Liver (tissue), 8 donors: ENCODE measurements at regions not wholly inside any gene's neighbourhood (a gene's known extent, or its start where the extent isn't known, plus 50 kb on each side); places are given as distances from the start of the nearest gene placed in this dataset.
A peak's percentile ranks its signal among the peaks of the same experiment; 100 is the strongest.

ENCODE experiments used
- DNase-seq: peaks from one replicate; pipeline ENCODE4 v3.0.0-alpha.2; 2017; ENCODE audit warnings: low spot score
- H3K27ac ChIP-seq, 2 donors: one replicate each; pipeline ENCODE4 v1.7.0; 2013; ENCODE audit warnings: inconsistent platforms in 2 of 2, low read length in 2 of 2, control low read depth in 1 of 2, low read depth in 1 of 2, mild to moderate bottlenecking in 1 of 2
- H3K27me3 ChIP-seq, 4 donors: one replicate each; pipeline versions ENCODE4 v1.6.1 to v1.7.0; 2013; ENCODE audit warnings: low read length in 3 of 4, inconsistent platforms in 1 of 4, mild to moderate bottlenecking in 1 of 4, moderate library complexity in 1 of 4; ENCODE audit not compliant: control insufficient read depth in 4 of 4, insufficient read depth in 4 of 4
- H3K36me3 ChIP-seq, 4 donors: one replicate each; pipeline versions ENCODE4 v1.6.1 to v1.7.0; 2013; ENCODE audit warnings: low read length in 3 of 4, mild to moderate bottlenecking in 3 of 4, low read depth in 1 of 4, moderate library complexity in 1 of 4; ENCODE audit not compliant: control insufficient read depth in 4 of 4, insufficient read depth in 3 of 4
- H3K4me1 ChIP-seq, 4 donors: one replicate each; pipeline versions ENCODE4 v1.6.1 to v1.7.0; 2013; ENCODE audit warnings: low read length in 3 of 4, mild to moderate bottlenecking in 3 of 4, moderate library complexity in 1 of 4; ENCODE audit not compliant: control insufficient read depth in 4 of 4, insufficient read depth in 4 of 4
- H3K4me3 ChIP-seq, 3 donors: one replicate each; pipeline versions ENCODE4 v1.6.1 to v1.7.0; 2013; ENCODE audit warnings: low read length in 3 of 3, control low read depth in 1 of 3, low read depth in 1 of 3, mild to moderate bottlenecking in 1 of 3
- H3K9ac ChIP-seq, 2 donors: one replicate each; pipeline ENCODE4 v1.7.0; 2013; ENCODE audit warnings: low read length in 2 of 2, mild to moderate bottlenecking in 2 of 2, moderate library complexity in 2 of 2, control low read depth in 1 of 2, low read depth in 1 of 2
- H3K9me3 ChIP-seq, 4 donors: one replicate each; pipeline versions ENCODE4 v1.6.1 to v1.7.0; 2013; ENCODE audit warnings: low read length in 3 of 4; ENCODE audit not compliant: control insufficient read depth in 4 of 4
- EGR1 ChIP-seq, 2 donors: IDR thresholded peaks; 2 replicates each; pipeline ENCODE4 v1.6.1; 2016 to 2018; ENCODE audit warnings: antibody characterized with exemption in 2 of 2, low read depth in 2 of 2
- FOXA1 ChIP-seq: IDR thresholded peaks from 2 replicates; pipeline ENCODE4 v1.6.1; 2016; ENCODE audit warnings: antibody characterized with exemption
- FOXA2 ChIP-seq: IDR thresholded peaks from 2 replicates; pipeline ENCODE4 v1.6.1; 2016; ENCODE audit warnings: antibody characterized with exemption
- GABPA ChIP-seq, 2 donors: IDR thresholded peaks in 1 of 2; conservative IDR thresholded peaks in 1 of 2; 2 replicates each; pipeline ENCODE4 v1.6.1; 2016; ENCODE audit warnings: antibody characterized with exemption in 2 of 2, mild to moderate bottlenecking in 1 of 2, moderate library complexity in 1 of 2
- JUND ChIP-seq, 2 donors: IDR thresholded peaks; 2 replicates each; pipeline ENCODE4 v1.6.1; 2016; ENCODE audit warnings: antibody characterized with exemption in 2 of 2
- NR2F2 ChIP-seq: IDR thresholded peaks from 2 replicates; pipeline ENCODE4 v1.6.1; 2016; ENCODE audit warnings: antibody characterized with exemption
- RAD21 ChIP-seq, 2 donors: IDR thresholded peaks; 2 replicates each; pipeline ENCODE4 v1.6.1; 2016; ENCODE audit warnings: antibody characterized with exemption in 2 of 2, mild to moderate bottlenecking in 2 of 2
- RXRA ChIP-seq, 2 donors: IDR thresholded peaks; 2 replicates each; pipeline ENCODE4 v1.6.1; 2017 to 2018; ENCODE audit warnings: antibody characterized with exemption in 2 of 2, mild to moderate bottlenecking in 1 of 2
- YY1 ChIP-seq: IDR thresholded peaks from 2 replicates; pipeline ENCODE4 v1.6.1; 2016; ENCODE audit warnings: antibody characterized with exemption, mild to moderate bottlenecking
- WGBS: extraction: QIAGEN DNeasy Blood & Tissue Kit; methylation state at CpG from one replicate; pipeline ENCODE4 v1.1.7; 2013; 5-methylcytosine and 5-hydroxymethylcytosine counted together
- TF ChIP-seq, protein P1 (sequence below): IDR thresholded peaks from 2 replicates; pipeline ENCODE4 v1.6.1; 2016; ENCODE audit warnings: antibody characterized with exemption
- TF ChIP-seq, protein P2 (sequence below): fragments of 150-350 bp; IDR thresholded peaks from 2 replicates; pipeline ENCODE4 v1.5.1; 2017; ENCODE audit warnings: improper control_type of control experiment, low read depth, low read length; ENCODE audit not compliant: missing input control
- donor health status: healthy.
- donor health status: healthy.
- donor health status: healthy.
- donor health status: healthy.
- donor health status: healthy.

DNA sequence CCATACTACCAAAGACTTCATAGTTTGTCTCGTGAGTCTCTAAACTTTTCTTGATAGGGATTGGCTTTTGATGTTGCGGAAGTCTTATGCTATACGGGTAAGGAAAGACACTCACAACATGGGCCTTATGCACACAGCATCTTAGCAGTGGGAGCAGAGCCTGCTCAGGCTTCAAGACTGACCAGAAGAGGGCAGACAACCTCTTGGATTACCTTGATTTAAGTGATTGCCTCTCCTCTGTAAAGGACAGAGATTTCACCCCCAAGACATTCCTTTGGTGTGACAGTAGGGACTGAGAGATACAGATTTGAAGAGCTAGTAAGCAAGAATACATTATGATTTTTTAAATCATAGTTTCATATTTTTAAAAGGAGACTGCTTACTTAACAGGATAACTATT lies 71.0 kb upstream of the SAMD3 start:
- H3K27me3 ChIP-seq: peaks cover 0 to 4% (median 0%) of the 10 kb centered on the region in 4 donors
- no peaks in the 10 kb centered on the region for H3K4me1 ChIP-seq
- TF ChIP-seq RAD21 (IDR thresholded peaks at IDR 0.05): peak; percentile 61 to 72
- TF ChIP-seq FOXA1: no peak
- TF ChIP-seq NR2F2: no peak
- TF ChIP-seq JUND (IDR thresholded peaks at IDR 0.05): no peak
- TF ChIP-seq YY1: no peak
- TF ChIP-seq, protein P1, sequence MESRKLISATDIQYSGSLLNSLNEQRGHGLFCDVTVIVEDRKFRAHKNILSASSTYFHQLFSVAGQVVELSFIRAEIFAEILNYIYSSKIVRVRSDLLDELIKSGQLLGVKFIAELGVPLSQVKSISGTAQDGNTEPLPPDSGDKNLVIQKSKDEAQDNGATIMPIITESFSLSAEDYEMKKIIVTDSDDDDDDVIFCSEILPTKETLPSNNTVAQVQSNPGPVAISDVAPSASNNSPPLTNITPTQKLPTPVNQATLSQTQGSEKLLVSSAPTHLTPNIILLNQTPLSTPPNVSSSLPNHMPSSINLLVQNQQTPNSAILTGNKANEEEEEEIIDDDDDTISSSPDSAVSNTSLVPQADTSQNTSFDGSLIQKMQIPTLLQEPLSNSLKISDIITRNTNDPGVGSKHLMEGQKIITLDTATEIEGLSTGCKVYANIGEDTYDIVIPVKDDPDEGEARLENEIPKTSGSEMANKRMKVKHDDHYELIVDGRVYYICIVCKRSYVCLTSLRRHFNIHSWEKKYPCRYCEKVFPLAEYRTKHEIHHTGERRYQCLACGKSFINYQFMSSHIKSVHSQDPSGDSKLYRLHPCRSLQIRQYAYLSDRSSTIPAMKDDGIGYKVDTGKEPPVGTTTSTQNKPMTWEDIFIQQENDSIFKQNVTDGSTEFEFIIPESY: no peak
- TF ChIP-seq, protein P2, sequence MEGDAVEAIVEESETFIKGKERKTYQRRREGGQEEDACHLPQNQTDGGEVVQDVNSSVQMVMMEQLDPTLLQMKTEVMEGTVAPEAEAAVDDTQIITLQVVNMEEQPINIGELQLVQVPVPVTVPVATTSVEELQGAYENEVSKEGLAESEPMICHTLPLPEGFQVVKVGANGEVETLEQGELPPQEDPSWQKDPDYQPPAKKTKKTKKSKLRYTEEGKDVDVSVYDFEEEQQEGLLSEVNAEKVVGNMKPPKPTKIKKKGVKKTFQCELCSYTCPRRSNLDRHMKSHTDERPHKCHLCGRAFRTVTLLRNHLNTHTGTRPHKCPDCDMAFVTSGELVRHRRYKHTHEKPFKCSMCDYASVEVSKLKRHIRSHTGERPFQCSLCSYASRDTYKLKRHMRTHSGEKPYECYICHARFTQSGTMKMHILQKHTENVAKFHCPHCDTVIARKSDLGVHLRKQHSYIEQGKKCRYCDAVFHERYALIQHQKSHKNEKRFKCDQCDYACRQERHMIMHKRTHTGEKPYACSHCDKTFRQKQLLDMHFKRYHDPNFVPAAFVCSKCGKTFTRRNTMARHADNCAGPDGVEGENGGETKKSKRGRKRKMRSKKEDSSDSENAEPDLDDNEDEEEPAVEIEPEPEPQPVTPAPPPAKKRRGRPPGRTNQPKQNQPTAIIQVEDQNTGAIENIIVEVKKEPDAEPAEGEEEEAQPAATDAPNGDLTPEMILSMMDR: peak; percentile 19
- no peaks in the 10 kb centered on the region for H3K36me3 ChIP-seq
- DNase-seq: no peak
- H3K4me3 ChIP-seq: no peak overlapping the region
- no peak overlapping the region for H3K9ac ChIP-seq
- H3K27ac ChIP-seq: no peak overlapping the region
- no peaks in the 10 kb centered on the region for H3K9me3 ChIP-seq
- WGBS: 72% methylated on average over 3 of the region's 3 CpGs

DNA sequence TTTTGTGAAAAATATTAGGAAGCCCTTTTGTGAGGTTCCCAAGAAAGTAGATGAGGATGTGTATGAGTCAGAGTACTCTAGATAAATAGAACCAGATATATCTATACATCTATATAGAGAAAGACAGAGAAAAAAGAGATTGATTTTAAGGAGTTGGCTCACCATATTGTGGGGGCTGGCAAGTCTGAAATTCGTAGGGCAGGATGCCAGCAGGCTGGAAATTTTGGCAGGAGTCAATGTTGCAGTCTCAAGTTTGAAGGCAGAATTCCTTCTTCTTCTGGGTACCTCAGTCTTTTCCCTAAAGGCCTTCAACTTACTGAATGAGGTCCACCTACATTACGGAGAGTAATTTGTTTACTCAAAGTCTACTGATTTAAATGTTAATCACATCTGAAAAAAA lies 65.3 kb upstream of the SAMD3 start:
- H3K9me3 ChIP-seq: no peaks in the 10 kb centered on the region
- H3K4me1 ChIP-seq: no peaks in the 10 kb centered on the region
- TF ChIP-seq NR2F2 (no peak), YY1 (no peak), RXRA (IDR thresholded peaks at IDR 0.05) (no peak), FOXA1 (no peak), JUND (IDR thresholded peaks at IDR 0.05) (no peak), GABPA (IDR thresholded peaks at IDR 0.05 in 1 of 2, conservative IDR thresholded peaks at IDR 0.05 in 1 of 2) (no peak), EGR1 (IDR thresholded peaks at IDR 0.05; ENCODE audit: low read depth in 2 of 2) (no peak), FOXA2 (no peak)
- TF ChIP-seq, protein P2: no peak
- WGBS: 50% methylated on average over 2 of the region's 2 CpGs
- H3K4me3 ChIP-seq: no peak overlapping the region
- no peaks in the 10 kb centered on the region for H3K36me3 ChIP-seq
- H3K27me3 ChIP-seq: no peaks in the 10 kb centered on the region
- H3K27ac ChIP-seq: no peak overlapping the region
- DNase-seq: no peak
- H3K9ac ChIP-seq: no peak overlapping the region
